Activated CD4-positive, alpha-beta T cell treated with anti-CD3 and anti-CD28 coated beads, Interleukin-2, amount 50 U/mL, for 48 hours (primary cell): ENCODE measurements at regions not wholly inside any gene's neighbourhood (a gene's known extent, or its start where the extent isn't known, plus 50 kb on each side); places are given as distances from the start of the nearest gene placed in this dataset.

ENCODE experiments used
- DNase-seq, 2 experiments: peaks; one replicate each; pipeline ENCODE4 v3.0.0-alpha.2; 2020

DNA sequence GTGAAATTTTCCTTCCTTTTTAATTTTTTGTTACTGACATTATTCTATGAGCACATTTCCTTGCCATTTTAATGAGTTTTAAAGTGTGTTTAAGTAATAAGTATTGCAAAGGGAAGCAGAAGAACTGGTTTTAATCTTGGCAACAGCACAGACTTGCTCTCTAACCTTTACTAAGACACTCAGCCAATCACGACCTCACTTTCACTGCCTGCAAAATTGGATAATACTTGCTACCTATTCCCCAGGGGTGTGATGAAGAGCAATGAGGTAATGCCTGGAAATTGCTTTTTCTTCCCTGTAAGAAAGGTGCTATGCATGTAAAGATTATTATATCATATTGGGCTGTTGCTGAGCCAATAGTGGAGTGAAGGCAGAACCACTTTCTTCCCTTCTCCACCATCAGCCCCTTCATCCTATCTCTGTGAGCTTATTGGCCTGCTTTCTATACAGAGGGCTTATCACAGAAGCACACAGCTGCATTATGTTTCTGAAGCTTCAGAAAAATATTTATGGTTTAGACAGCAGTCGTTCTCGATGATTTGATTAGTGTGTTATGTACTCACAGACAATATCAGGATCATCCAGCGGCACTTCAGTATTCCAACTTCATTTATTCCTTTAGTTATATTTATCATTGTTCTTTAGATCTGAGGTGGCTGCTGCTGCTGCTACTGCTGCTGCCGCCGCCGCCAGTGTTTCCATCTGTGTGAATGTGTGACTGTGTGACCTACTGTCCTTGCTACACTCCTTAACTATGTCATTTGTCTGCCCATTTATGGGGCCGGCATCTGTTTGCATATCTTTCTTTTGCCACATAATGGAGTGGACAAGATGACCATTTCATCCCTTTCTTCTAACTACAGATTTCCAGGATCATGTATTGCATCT lies 255.1 kb downstream of the C4orf33 start:
- DNase-seq, result no peak

DNA sequence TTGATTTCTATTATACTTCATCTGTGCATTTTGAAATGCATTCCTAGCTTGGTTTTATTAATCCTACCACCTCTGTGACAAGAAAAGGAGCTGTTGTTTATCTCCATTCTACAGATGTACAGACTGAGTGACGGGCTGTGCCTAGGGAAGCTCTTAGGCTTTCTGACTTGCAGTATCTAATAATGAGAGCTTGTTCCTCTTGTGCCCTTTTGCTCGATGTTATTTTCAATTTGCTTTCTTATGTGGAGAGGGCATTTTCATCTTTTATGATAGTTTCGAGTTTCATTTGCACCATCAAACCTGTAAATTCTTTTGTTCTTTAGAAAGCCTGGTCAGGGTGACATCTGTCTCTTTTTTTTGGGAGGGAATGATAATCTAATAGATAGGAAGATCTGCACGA lies 256.5 kb downstream of the C4orf33 start:
- DNase-seq, result no peak

DNA sequence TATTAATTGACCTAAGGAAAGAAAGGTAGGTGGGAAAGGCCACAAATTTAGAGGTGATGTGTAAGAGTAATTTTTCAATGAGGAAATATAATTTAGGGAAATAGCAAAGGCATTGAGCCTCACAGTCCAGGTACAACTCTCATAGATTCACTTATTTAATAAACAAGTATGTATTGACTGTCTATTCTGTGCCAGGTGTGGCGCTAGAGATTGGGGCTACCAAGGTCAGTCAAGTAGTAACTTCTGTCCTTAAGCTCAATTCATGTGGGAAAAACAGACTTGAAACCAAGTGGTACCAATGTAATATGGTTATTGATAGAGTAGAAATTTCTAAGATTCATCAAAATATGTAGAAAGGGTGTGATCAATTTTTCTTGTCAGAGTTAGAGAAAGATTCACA lies 257.5 kb downstream of the C4orf33 start:
- no peak for DNase-seq

DNA sequence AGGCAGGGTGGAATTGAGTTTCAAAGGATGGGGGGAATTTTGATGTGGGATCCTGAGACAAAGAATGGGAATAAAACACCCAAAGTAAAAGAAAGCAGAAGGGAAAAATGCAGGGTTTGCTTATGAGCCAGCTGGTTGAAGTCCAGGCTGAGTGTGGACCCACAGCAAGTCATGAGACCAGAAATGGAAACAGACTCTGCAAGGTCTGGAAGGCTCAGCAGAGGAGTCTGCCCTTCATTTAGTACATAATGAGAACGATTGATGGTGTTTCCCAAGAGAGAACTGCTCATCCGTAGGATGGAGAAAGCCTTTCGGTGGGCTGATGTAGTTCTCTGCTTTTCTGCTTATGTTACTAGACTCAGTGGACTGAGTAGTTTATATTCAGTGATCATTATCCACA lies 259.1 kb downstream of the C4orf33 start:
- no peak for DNase-seq

DNA sequence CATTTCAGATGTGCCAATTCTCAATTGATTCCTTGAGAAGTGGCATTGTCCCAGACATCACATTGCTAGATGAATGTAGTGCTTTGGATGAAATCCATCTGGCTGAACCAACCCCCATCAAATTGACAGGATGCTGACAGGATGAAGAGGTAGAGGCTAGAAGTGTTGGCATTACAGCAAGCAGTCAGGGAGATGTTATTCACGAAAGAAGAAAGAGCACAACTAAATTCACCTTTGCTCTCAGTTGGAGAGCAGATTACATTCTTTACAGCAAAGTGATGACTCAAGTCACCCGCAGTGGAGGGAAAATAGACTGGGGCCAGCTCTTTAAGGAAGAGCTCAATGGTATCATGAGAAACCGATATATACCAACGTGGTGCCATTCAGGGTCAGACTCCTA lies 259.6 kb downstream of the C4orf33 start:
- DNase-seq, result no peak

DNA sequence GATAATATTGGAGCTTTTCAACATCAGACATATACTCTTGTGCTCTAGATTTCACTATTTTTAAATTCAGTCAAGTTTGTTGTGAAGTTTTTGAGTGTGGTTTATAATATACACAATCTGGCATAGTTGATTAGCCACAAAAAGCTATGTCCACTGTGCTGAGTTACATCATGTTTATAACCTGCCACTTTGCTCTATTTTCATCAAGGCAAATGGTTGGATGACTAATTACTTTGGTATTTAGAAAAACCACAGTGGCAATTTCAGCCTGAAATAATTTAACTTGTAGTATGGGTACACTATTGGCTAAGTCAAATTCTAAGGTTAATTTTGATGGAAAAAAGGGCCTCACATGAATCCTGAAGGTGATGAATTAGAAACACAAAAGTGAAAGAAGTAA lies 262.6 kb downstream of the C4orf33 start:
- DNase-seq, result no peak

DNA sequence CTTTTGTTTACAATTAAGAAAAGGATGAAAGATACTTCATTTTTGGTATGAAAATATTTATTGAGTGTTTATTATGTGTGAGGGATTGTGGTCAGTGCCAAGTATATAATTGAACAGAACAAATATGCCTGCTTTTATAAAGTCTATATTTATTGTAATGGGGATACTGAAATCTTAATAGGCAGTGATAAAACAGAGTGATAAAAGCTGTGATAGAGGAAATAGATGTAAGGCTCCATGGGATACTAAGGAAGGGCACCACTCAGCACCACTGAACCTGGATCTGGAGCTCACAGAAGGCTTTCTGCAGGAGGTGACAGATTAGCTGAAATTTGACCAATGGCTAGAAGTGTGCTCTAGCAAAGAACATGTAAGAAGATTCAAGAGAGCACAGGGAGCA lies 263.5 kb downstream of the C4orf33 start:
- DNase-seq, result no peak

DNA sequence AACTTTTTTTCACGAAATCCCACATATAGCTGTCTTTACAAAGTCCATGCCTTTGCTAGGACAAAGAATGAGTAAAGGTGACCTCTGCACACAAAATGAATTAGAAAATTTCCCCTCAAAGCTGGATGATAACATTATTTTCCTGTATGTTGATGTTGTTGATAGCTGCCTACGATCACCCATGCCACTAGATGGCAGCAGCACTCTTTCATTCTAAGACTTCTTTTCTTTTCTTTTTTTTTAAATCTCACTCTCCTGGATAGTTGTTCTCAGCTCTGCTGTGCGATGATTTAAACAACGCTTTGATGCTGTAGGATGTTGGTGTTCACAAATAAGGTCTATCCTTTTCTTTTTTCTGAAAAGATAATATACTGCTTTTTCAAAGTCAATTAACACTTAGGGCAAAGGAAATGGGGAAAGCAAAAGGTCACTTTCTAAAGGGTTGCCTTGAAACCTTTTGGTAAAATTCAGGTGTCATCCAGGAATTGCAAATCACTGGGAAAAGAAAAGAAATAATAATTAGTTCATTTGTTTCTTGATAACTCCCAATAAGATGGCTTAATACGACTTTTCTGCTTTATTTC lies 266.8 kb downstream of the C4orf33 start:
- DNase-seq, result peak; percentile 24 to 49

DNA sequence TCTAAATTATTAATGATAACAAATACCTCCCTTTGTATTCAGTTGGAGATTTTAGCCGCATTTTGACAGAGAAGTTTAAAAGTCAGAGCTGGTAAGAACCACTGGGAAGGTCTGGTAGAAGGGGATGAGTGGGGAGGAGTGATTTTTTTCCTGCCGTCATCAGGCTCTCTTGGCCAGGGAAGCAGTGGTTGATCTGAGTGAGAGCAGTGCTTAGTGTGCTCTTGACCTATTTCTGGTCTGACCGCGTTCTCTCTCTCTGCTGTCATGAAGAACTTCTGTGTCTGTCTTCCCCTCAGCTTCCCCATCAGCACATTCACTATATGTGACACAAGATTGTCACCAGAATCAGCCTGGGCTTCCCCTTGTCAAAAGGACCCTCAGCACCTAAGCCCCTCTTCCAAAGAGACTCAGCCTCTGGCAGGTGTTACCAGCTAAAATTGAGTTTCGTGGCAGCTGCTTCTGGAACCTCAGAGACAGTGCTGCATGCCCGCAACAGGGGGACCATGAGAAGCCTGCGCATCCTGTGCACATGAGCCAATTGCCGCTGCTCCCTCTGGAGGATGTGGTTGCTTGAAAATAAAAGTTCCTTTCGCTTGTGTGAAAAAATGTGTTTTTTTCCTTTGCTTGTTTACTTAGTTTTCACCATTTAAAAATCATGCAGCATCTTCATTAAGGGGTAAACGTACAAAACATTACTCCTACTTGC lies 268.9 kb downstream of the C4orf33 start:
- DNase-seq, result no peak

DNA sequence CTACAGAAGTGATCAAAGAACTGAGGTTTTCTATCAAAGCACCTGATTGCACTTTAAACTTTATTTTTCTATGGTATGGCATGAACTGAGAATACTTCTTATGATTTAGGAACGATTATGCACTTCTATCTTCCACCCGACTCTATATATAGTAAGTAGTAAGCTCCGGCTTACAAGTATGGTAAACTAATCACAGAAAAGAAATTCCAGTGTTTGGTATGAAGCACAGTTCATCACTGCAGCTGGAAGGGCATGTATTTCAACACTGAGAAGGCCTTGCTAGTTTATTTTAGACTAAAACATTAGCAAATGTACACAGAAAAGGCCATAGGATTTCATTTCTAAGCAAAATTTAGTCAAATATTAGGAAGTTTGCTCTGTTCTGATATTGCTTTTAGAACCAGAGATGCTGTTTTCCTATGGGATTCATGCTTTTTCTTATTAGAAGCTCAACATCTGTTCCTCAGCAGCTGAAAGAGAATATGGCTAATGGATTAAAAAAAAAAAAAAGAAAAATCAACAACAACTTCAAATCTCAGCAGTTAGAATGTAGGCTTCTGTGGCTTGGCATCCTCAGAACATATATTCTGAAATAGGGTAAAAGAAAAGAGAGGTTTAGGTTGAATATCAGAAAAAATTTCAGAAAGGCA lies 273.5 kb downstream of the C4orf33 start:
- no peak for DNase-seq

DNA sequence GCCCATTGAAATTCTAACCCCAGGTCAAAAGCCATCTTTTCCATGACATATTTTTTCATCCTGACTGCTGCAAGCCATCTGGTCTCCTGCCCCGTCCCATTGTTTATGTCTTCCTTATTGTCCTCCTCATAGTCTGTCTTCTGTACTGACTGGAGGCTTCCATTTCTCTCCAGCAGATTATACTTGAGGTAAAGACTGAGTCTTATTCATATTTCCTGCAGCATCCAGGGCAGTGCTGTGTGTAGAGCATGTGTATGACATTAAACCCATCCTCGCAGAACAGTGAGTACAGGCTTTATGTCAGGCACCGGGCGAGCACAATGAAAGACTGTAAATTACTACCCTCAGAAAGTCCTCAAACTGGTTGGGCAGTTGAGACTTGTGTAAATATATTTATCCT lies 275.1 kb downstream of the C4orf33 start:
- DNase-seq, result no peak

DNA sequence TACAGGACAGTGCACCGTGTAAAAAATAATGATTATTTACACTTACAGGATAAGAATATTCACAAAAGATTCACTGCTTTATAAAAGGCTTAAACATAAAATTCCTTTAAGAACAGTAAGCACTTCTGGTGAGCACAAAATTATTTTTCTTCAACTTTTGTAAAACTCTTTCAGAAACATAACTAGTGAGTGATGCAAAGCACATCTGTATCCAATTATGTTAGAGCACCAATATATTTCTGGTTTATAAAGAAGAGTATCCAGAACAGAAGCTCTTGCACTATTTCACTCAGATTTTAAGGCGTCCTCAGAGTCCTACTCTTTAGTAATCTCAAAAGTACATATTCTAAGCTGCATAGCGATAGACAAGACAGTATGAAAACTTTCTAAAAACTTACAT lies 276.0 kb downstream of the C4orf33 start:
- no peak for DNase-seq

DNA sequence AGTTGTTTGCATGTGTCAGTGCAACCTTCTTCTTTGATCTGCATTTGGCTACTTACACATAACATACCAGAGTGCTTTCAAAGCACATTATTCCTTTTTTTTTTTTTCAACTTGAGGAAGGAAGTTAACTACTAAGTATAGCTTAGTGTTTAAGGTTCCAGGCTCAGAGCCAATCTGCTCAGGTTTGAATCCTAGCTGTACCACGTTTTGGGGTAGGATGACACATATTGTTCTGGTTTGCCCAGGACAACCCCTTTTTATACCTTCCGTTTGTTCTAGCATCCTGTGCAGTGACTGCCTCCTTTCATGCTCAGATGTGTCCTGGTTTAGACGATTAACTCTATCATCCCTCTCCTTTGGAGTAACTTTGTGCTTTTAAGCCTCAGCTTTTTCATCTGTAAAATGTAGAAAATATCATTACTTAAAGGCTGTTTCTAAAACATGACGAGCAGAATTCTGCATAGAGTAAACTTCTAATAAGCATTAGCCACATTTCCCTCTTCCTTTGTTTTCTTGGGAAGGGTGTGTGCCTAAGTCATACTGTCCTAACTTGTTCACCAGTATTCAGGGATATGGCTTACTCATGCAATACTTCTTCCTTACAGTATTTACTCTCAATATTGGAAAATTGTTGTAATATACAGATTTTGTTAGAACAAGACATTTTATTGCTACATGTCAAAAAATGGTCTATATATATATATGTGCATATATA lies 281.3 kb downstream of the C4orf33 start:
- DNase-seq, result no peak

DNA sequence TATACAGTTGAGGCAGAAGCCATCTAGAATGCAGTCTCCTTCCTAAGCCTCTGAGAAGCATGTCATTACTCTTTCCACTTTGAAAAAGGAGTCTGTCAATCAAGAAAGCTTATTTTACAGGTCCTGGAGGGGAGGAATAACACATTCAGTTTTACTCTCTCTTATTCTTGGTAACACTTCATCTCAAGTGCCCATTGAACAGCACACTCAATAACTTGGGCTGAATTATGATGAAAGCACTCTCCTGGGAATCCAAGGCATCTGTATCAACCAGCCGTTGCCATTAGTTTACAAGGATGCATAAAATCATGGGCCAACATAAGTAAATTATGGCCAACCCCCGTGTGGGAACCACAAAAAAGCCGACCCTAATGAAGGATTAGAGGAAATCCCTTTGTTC lies 282.4 kb downstream of the C4orf33 start:
- no peak for DNase-seq

DNA sequence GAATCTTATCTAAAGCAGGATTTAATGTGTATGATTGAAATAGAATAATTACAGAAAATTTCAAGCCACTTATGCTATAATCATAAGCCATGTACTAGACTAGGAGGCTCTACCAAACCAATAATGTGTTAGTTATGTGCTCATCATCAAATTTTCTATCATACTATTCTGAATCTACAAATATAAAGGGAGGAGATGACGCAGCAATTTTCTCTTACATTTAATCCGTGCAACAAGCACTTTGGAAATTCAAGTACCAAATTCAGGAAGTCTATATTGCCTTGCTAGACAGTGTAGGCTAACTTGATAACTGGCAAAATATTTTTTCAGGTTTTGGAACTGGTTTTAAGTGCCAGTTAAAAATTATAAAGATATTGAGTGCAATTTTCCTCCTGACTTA lies 283.5 kb downstream of the C4orf33 start:
- no peak for DNase-seq

DNA sequence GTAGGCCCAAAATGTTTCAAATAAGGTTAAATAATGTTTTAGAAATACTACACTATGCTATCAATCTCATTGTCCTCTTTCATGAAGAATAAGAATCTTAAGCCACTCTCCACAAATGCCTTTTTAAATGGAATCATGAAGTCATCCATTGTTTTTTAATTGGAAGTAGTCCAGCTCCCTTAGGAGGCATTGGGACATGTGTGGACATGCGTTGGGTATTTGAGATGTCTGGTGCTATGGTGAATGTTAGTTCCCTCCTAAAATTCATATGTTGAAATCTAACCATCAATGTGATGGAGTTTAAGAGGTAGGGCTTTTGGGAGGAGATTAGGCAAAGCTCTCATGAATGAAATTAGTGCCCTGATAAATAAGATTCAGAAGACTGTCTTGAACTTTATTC lies 289.0 kb downstream of the C4orf33 start:
- DNase-seq, result no peak

DNA sequence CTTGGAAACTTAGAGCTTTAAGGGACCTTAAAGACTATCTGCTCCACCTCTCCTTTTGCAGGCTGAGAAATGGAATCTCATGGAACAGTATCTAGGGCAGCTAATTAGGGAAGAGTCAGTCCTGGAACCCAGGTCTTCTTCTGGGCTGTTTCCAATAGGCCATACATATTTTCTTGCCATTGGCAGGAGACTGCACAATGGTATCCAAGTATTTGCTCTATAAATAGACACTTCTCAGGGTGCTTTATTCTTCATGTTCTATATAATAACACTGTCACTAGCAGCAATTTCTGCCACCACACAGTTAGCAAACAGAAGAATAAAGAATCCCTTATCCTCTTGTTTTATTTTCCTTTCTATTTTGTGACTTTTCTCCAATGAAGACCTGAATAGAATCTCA lies 291.7 kb downstream of the C4orf33 start:
- no peak for DNase-seq

DNA sequence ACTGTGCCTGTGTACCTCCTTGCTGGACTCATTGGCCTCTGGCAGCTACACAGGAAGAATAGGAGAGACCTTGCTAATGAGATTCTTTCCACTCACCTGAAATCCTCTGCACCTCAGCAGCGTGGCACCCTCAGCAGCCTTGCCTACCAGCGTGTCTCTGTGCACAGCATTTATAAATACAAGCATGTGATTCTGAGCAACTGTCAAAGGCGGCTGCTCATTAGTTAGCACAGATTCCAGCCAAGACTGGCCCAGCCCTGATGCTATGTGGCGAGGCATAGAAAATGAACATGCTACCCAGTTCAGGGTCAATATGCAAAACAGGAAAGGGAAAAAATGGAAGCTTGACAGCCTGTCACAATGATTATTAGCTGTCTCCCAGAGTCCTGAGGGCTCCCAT lies 298.0 kb downstream of the C4orf33 start:
- DNase-seq, result no peak

DNA sequence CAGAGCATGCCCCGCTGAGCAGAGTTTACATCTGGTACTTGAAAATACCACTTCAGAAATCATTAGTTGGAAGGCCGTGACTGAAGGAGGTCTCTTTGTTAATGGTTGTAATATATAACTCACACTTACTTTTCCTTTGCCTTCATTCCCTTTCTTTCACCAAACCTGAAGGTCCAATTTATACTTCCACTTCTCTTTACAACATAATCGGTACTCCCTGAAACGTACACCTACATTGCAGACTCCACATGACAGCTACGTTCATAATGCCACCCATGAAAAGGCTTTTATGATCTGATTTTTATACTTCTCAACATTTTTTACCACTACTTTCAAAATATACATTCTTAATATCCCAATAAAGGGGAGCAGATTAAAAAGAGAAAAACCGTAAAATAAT lies 298.7 kb downstream of the C4orf33 start:
- DNase-seq, result no peak

DNA sequence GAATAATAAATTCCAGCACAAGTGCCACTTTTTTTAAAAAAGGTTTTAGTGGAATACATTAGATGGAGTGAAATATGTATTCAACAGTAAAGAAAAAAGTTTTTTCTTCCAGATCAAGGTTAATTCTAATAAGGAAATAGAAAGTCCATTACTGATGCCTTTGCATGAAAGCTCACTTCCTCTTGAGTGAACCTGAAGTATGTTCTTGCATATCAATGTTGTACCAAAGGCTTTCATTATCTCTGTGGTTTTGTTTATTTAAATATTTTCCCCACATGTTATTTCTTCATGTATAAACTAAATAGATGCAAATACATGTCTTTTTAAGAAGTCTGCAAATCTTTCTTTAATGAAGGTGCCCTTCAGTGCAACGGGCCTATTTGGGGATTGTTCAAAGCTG lies 307.9 kb downstream of the C4orf33 start:
- DNase-seq, result no peak

DNA sequence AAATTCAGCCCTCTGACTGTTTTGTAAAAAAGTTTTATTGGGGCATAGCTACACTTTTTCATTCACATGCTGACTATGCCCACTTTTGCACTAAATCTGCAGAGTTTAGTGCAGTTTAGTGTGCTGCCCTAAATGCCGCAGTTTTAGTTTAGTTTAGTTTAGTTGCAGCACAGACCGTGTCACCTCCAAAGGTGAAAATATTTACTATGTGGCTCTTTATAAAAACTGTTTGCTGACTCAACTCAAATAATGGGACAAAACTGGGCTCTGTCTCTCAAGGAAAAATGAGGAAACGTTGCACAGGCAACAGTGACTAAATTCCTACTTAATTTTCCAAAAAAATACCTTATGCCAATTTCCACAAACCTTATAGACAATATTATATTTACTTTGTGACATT lies 314.2 kb downstream of the C4orf33 start:
- DNase-seq, result no peak

DNA sequence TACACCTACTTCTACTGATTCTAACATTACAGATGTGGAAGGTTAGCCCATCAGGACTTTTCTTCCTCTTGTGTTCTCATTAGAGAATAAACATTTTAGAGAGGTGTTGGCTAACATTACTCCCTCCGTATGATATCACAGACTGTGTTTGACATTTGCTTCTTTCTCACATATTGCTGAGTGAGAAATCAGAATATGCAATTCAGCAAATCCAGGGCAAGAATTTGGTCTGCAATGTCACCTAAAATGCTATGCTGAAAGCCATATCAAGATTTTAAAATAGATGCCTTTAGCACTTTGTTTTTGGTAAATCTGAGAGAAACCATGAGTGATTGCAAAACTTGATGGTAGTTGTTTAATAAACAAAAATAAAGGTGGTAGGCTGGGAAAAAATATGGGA lies 319.1 kb downstream of the C4orf33 start:
- no peak for DNase-seq

DNA sequence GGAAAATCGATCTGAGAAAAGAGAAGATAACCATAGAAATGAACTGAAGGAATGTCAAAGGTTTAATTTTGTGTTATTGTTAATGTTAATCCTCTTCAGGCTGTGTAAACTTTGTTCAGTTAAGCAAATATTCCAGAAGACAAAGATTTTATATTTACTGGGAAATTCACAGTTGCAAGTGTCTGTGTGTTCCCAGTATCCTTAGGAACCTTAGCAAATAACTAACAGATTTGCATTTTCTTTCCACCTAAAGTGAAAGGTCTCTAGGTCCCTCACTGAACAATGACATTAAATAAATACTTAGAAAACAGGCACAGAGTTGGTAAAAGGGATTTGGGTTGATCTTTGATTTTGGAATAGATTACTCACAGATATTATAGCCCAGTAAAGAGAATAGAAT lies 324.7 kb downstream of the C4orf33 start:
- DNase-seq, result no peak
